AG09309 (cell line): ENCODE measurements at regions not wholly inside any gene's neighbourhood (a gene's known extent, or its start where the extent isn't known, plus 50 kb on each side); places are given as distances from the start of the nearest gene placed in this dataset.

Experiments
- DNase-seq: peaks from one replicate; pipeline ENCODE4 v3.0.0-alpha.2; 2010; ENCODE audit warnings: low read depth
- H3K4me3 ChIP-seq: 2 replicates; pipeline ENCODE4 v1.5.1; 2011; ENCODE audit warnings: mild to moderate bottlenecking, low read depth, low read length, moderate library complexity; ENCODE audit not compliant: control insufficient read depth
- TF ChIP-seq, protein P1 (sequence below): IDR thresholded peaks from 2 replicates; pipeline ENCODE4 v1.5.1; 2011; ENCODE audit warnings: mild to moderate bottlenecking, low read depth, low read length, inconsistent platforms; ENCODE audit not compliant: insufficient read depth, control insufficient read depth; ENCODE audit errors: missing control alignments

DNA sequence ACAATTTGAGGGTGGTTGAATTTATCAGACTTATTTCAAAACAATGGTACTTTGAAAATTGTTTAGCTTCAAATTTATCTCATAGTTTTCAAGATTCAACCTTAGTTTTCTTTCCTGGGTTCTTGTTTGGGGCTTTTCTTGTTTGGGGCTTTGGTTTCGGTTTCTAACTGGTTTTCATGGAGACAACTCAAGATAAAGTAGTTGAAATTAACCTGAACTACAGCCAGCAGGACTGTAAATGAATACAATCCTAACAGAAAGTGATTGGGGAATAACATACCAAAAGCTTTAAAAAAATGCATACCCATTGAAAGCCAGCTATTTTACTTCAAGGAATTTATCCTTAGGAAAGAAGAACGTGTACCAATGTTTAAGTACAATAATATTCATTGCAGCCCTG, 133.5 kb upstream of the SLC14A2 start:
- no peak for DNase-seq
- TF ChIP-seq, protein P1, sequence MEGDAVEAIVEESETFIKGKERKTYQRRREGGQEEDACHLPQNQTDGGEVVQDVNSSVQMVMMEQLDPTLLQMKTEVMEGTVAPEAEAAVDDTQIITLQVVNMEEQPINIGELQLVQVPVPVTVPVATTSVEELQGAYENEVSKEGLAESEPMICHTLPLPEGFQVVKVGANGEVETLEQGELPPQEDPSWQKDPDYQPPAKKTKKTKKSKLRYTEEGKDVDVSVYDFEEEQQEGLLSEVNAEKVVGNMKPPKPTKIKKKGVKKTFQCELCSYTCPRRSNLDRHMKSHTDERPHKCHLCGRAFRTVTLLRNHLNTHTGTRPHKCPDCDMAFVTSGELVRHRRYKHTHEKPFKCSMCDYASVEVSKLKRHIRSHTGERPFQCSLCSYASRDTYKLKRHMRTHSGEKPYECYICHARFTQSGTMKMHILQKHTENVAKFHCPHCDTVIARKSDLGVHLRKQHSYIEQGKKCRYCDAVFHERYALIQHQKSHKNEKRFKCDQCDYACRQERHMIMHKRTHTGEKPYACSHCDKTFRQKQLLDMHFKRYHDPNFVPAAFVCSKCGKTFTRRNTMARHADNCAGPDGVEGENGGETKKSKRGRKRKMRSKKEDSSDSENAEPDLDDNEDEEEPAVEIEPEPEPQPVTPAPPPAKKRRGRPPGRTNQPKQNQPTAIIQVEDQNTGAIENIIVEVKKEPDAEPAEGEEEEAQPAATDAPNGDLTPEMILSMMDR = no peak
- H3K4me3 ChIP-seq = no peak overlapping the region

DNA sequence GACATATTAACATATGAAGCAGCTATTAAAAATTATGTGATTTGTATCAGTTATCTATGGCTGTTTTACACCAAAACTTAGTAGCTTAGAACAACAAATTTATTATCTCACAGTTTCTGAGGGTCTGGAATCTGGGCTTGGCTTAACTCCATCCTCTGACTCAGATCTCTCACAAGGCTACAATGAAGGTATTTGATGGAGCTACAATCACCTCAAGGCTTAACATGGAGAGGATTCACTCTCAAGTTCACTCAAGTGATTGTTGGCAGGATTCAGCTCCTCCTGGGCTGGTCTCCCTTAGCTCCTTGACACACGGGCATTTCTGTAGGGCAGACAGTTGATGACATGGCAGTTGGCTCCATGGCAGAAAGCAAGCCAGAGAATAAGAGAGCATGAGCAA, 133.0 kb upstream of the SLC14A2 start:
- no peak overlapping the region for H3K4me3 ChIP-seq
- TF ChIP-seq, protein P1 = no peak
- DNase-seq = no peak

DNA sequence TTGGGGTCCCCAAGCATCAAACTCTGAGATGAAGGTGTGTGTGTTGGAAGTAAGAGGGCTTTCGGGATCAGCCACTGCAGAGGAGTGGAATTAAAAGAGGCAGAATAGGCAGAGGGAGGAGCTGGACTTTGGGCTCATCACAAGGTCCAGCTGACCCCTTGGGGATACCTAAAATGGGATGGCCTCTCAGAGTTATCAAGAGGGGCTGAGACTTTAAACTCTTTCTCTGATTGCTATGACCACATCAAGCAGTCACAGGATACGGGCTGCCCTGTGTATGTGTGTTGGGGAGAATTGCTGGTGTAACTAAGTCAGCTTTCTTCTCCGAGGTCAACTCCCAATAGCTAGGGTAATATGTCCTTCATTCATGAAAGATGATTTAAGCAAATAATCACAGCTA, 127.7 kb upstream of the SLC14A2 start:
- no peak overlapping the region for H3K4me3 ChIP-seq
- TF ChIP-seq, protein P1 = no peak
- DNase-seq = no peak

DNA sequence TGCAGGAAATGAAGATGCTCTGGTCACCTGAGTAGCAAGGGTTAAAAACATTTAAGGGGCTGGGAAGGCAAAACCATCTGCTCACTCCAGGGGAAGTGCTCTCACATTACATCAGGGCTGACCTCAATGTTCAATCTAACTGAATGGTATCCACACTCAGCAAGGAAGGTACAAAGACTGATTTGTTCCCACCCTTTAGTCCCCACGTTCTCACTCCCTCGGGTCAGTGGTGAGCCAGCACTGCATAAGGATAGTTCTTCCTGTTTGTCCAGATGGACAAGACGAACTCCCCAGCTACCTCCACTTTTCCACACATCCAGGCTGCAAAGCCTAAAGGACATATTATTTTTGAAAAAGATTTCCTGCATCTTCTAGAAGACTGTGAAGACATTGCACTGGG, 126.6 kb upstream of the SLC14A2 start:
- TF ChIP-seq, protein P1 = no peak
- no peak overlapping the region for H3K4me3 ChIP-seq
- no peak for DNase-seq

DNA sequence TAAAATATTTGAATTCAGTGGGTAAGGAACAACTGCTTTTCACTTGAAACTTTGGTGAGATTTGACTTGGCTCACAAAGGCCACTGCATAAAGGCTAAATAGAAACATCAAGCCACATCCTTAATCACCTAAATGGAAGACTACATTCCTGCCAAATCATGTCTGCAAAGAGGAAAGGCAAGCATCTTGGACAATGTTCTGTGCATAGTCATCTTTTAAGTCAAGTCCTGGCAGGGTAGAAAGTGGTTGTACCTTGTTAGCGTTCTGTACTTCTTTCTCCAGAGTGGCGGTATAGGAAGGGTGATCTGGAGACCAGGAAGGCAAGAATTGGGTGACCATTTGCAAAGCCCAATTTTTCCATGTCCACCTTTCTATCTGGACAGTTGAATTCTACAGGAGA, 121.4 kb upstream of the SLC14A2 start:
- TF ChIP-seq, protein P1 = no peak
- no peak for DNase-seq
- no peak overlapping the region for H3K4me3 ChIP-seq

DNA sequence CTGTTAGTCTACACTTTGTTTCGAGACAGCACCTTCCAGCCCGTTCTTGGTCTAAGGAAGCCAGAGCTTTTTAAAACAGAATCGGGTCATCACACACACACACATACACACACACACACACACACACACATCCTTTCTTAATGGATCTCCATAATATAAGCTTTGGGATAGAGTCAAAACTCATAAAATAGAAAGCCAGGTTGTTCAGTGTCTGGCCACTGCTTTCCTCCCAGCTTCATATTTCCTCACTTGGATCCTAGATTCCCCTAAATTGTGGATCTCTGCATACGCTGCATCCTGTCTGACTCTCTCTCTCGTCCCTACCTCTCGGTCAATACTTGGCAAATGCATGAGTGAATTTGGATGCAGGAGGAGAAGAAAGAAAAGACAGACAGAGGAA, 120.5 kb upstream of the SLC14A2 start:
- TF ChIP-seq, protein P1 = no peak
- H3K4me3 ChIP-seq = no peak overlapping the region
- no peak for DNase-seq

DNA sequence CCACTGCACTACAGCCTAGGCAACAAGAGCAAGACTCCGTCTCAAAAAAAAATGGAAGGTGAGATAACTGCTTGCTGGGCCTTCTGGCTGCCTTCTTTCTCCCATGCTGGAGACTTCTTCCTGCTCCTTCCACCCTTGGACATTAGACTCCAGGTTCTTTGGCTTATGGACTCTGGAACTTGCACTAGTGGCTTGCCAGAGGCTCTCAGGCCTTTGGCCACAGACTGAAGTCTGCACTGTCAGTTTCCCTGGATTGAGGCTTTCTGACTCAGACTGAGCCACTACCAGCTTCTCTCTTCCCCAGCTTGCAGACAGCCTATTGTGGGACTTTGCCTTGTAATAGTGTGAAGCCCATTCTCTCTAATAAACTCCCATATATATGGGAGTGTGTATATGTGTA, 118.5 kb upstream of the SLC14A2 start:
- DNase-seq = no peak
- H3K4me3 ChIP-seq = no peak overlapping the region
- TF ChIP-seq, protein P1 = no peak
